H1 (cell line): ENCODE measurements at regions not wholly inside any gene's neighbourhood (a gene's known extent, or its start where the extent isn't known, plus 50 kb on each side); places are given as distances from the start of the nearest gene placed in this dataset.

Experiments used
- CBX8 ChIP-seq: fragments of 300-800, 300-1000 bp; sonication (generic); IDR thresholded peaks from 2 replicates; pipeline ENCODE4 v1.7.1; 2016; ENCODE audit warnings: low read depth, low read length, borderline replicate concordance
- CTCF ChIP-seq, 3 experiments: IDR thresholded peaks; 1 replicate in 2 of 3; 2 replicates in 1 of 3; pipeline versions ENCODE4 v1.5.1 to v1.6.1; 2011; ENCODE audit warnings: low read length in 3 of 3, mild to moderate bottlenecking in 3 of 3, inconsistent platforms in 2 of 3, low read depth in 1 of 3, moderate library complexity in 1 of 3; ENCODE audit not compliant: insufficient read depth in 1 of 3; ENCODE audit errors: control extremely low read depth in 1 of 3
- EGR1 ChIP-seq: IDR thresholded peaks from 2 replicates; pipeline ENCODE4 v1.6.1; 2011; ENCODE audit warnings: low read depth, low read length, borderline replicate concordance
- EZH2 ChIP-seq: fragments of 200-600 bp; sonication (generic); IDR thresholded peaks from 2 replicates; pipeline ENCODE4 v1.7.1; 2012; ENCODE audit warnings: low read depth, mild to moderate bottlenecking, moderate library complexity, low read length, inconsistent platforms; ENCODE audit not compliant: severe bottlenecking
- FOSL1 ChIP-seq: IDR thresholded peaks from 2 replicates; pipeline ENCODE4 v1.6.1; 2011; ENCODE audit warnings: mild to moderate bottlenecking, low read depth, low read length, moderate library complexity; ENCODE audit not compliant: insufficient read depth
- JUN ChIP-seq: IDR thresholded peaks from 2 replicates; pipeline ENCODE4 v1.6.1; 2011; ENCODE audit warnings: low read depth, mild to moderate bottlenecking, improper control_type of control experiment, low read length
- POLR2A ChIP-seq, 2 experiments: IDR thresholded peaks; 1 replicate in 1 of 2; 2 replicates in 1 of 2; pipeline ENCODE4 v1.6.1; 2011; ENCODE audit warnings: low read depth in 2 of 2, low read length in 2 of 2, mild to moderate bottlenecking in 2 of 2; ENCODE audit errors: control extremely low read depth in 1 of 2
- POLR2AphosphoS5 ChIP-seq: IDR thresholded peaks from 2 replicates; pipeline ENCODE4 v1.6.1; 2011; ENCODE audit warnings: low read depth, low read length
- RAD21 ChIP-seq, 2 experiments: IDR thresholded peaks in 1 of 2; conservative IDR thresholded peaks in 1 of 2; 2 replicates each; pipeline ENCODE4 v1.6.1; 2011; ENCODE audit warnings: low read depth in 2 of 2, low read length in 2 of 2, improper control_type of control experiment in 1 of 2, inconsistent platforms in 1 of 2, mild to moderate bottlenecking in 1 of 2, moderate library complexity in 1 of 2
- TAF7 ChIP-seq: optimal IDR thresholded peaks from 2 replicates; pipeline ENCODE3; 2011; ENCODE audit warnings: low read depth, mild to moderate bottlenecking, inconsistent platforms, low read length, moderate library complexity, borderline replicate concordance

- no peak for TF ChIP-seq CTCF (IDR thresholded peaks at IDR 0.05; ENCODE audit: control extremely low read depth in 1 of 3, insufficient read depth in 1 of 3, low read depth in 1 of 3, low read length in 3 of 3)
- no peak for TF ChIP-seq EZH2
- no peak for TF ChIP-seq POLR2AphosphoS5
- no peak for TF ChIP-seq POLR2A (IDR thresholded peaks at IDR 0.05; ENCODE audit: control extremely low read depth in 1 of 2, low read depth in 2 of 2, low read length in 2 of 2)
- TF ChIP-seq EGR1, result no peak
- TF ChIP-seq CBX8, result no peak
- TF ChIP-seq FOSL1, result no peak
- TF ChIP-seq JUN, result no peak
- TF ChIP-seq TAF7, result no peak
- no peak for TF ChIP-seq RAD21 (IDR thresholded peaks at IDR 0.05 in 1 of 2, conservative IDR thresholded peaks at IDR 0.05 in 1 of 2; ENCODE audit: low read depth in 2 of 2, low read length in 2 of 2)
Observed at GRCh38 chr22:22764085-22764484, 119.7 kb downstream of the GGTLC2 start.
